ENCODE measurements at regions not wholly inside any gene's neighbourhood (a gene's known extent, or its start where the extent isn't known, plus 50 kb on each side); places are given as distances from the start of the nearest gene placed in this dataset.

DNA sequence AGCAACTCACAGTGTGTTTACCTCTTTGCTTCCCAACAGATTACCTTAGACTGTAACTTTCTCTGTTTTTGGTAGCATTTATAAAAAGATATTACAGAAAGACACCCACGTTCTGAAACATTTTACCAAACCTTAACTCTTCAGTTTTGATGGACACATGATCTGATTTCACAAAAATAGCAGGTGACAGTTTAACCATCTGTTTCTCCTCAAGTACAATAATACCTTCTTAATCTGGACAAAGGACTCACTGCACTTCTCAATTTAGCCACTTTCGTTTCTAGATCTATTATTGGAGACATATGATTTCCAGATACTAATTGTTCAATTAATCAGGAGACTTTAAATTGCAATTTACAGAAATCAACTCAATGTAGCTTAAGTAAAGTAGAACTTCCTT is 703.8 kb upstream of the KIF2B start:
- TF ChIP-seq, protein P1, sequence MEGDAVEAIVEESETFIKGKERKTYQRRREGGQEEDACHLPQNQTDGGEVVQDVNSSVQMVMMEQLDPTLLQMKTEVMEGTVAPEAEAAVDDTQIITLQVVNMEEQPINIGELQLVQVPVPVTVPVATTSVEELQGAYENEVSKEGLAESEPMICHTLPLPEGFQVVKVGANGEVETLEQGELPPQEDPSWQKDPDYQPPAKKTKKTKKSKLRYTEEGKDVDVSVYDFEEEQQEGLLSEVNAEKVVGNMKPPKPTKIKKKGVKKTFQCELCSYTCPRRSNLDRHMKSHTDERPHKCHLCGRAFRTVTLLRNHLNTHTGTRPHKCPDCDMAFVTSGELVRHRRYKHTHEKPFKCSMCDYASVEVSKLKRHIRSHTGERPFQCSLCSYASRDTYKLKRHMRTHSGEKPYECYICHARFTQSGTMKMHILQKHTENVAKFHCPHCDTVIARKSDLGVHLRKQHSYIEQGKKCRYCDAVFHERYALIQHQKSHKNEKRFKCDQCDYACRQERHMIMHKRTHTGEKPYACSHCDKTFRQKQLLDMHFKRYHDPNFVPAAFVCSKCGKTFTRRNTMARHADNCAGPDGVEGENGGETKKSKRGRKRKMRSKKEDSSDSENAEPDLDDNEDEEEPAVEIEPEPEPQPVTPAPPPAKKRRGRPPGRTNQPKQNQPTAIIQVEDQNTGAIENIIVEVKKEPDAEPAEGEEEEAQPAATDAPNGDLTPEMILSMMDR (conservative IDR thresholded peaks at IDR 0.05): no peak
- TF ChIP-seq EZH2 (IDR thresholded peaks at IDR 0.05; ENCODE audit: low read depth): no peak
